Kidney epithelial cell (primary cell): ENCODE measurements at regions not wholly inside any gene's neighbourhood (a gene's known extent, or its start where the extent isn't known, plus 50 kb on each side); places are given as distances from the start of the nearest gene placed in this dataset.

Experiments
- DNase-seq: peaks from one replicate; pipeline ENCODE4 v3.0.0-alpha.2; 2010; ENCODE audit warnings: low read depth
- H3K27me3 ChIP-seq: 2 replicates; pipeline ENCODE4 v1.6.0; 2011; ENCODE audit warnings: low read length; ENCODE audit not compliant: control insufficient read depth, insufficient read depth
- H3K36me3 ChIP-seq: 2 replicates; pipeline ENCODE4 v1.5.1; 2011; ENCODE audit warnings: low read length; ENCODE audit not compliant: control insufficient read depth, insufficient read depth
- H3K4me3 ChIP-seq: 2 replicates; pipeline ENCODE4 v1.5.1; 2011; ENCODE audit warnings: low read depth, mild to moderate bottlenecking, control low read depth, low read length
- TF ChIP-seq, protein P1 (sequence below): IDR thresholded peaks from 2 replicates; pipeline ENCODE4 v1.5.1; 2011; ENCODE audit warnings: mild to moderate bottlenecking, moderate library complexity, low read length, control low read depth, inconsistent platforms; ENCODE audit not compliant: insufficient read depth, poor library complexity, severe bottlenecking

DNA sequence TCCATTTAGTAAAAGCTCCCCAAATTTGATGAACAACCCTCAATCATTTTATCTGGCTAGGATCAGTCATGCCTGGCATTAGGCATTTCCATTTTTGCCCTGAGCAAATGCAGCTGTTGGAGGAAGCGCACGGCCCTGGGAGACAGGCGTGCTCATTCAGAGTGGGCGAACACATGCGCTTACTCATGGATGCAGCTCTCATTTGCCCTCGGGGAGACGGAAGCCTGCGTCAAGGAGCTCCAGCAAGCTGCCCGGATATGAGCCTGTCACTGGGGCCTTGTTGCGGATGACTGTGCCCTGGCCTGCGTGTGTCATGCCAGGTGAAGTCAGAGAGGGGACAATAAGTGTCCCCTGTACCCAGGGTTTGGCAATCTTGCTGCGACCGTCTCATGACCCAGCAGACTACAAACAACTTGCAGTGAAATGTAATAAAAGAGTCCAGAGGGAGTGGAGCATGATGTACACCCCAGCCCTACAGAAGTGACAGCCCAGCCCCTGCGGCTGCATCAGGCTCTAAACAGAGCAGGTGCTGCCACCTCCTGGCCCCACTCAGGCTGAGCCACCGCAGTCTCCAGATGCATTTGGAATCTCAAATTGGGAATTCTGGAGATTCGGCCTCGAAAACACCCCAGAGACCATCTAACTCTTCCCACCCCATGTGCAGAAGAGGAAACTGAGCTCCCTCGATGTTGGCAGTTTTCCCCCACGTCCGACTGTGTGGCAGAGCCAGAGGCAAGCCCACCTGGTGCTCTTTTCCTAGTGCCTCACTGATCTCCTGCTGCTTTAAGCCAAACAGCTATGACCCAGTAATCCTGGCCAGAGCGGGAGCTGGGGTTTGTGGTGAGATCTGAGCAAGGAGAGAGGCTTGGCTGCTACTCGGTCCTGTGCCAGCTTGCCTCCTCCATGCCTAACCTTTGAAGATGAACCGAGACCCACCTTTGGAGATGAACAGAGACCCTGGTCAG lies 105.0 kb upstream of the ALK start:
- Histone ChIP-seq H3K27me3 (peaks cover 2% of the 10 kb centered on the region), H3K4me3 (no peak overlapping the region), H3K36me3 (no peaks in the 10 kb centered on the region)
- TF ChIP-seq, protein P1, sequence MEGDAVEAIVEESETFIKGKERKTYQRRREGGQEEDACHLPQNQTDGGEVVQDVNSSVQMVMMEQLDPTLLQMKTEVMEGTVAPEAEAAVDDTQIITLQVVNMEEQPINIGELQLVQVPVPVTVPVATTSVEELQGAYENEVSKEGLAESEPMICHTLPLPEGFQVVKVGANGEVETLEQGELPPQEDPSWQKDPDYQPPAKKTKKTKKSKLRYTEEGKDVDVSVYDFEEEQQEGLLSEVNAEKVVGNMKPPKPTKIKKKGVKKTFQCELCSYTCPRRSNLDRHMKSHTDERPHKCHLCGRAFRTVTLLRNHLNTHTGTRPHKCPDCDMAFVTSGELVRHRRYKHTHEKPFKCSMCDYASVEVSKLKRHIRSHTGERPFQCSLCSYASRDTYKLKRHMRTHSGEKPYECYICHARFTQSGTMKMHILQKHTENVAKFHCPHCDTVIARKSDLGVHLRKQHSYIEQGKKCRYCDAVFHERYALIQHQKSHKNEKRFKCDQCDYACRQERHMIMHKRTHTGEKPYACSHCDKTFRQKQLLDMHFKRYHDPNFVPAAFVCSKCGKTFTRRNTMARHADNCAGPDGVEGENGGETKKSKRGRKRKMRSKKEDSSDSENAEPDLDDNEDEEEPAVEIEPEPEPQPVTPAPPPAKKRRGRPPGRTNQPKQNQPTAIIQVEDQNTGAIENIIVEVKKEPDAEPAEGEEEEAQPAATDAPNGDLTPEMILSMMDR, result peak; percentile 88
- DNase-seq, result peak; percentile 68

- TF ChIP-seq, protein P1, result no peak
- H3K27me3 ChIP-seq, result peaks cover 2% of the 10 kb centered on the region
- no peak for DNase-seq
- H3K4me3 ChIP-seq, result no peak overlapping the region
- H3K36me3 ChIP-seq, result no peaks in the 10 kb centered on the region
Observed at GRCh38 chr2:30029804-30030203, 108.4 kb upstream of the ALK start.

- DNase-seq, result no peak
- no peak overlapping the region for H3K4me3 ChIP-seq
Observed at GRCh38 chr2:30030361-30030760, 109.0 kb upstream of the ALK start.

GRCh38 chr2:30031184-30031583 lies 109.8 kb upstream of the ALK start:
- H3K4me3 ChIP-seq, result no peak overlapping the region
- TF ChIP-seq, protein P1, result no peak
- peaks cover 2% of the 10 kb centered on the region for H3K27me3 ChIP-seq
- no peaks in the 10 kb centered on the region for H3K36me3 ChIP-seq
- no peak for DNase-seq

More at GRCh38 chr2:30030361-30030760, 109.0 kb upstream of the ALK start:
- TF ChIP-seq, protein P1, result no peak
- Histone ChIP-seq H3K27me3 (peaks cover 2% of the 10 kb centered on the region), H3K36me3 (no peaks in the 10 kb centered on the region)

DNA sequence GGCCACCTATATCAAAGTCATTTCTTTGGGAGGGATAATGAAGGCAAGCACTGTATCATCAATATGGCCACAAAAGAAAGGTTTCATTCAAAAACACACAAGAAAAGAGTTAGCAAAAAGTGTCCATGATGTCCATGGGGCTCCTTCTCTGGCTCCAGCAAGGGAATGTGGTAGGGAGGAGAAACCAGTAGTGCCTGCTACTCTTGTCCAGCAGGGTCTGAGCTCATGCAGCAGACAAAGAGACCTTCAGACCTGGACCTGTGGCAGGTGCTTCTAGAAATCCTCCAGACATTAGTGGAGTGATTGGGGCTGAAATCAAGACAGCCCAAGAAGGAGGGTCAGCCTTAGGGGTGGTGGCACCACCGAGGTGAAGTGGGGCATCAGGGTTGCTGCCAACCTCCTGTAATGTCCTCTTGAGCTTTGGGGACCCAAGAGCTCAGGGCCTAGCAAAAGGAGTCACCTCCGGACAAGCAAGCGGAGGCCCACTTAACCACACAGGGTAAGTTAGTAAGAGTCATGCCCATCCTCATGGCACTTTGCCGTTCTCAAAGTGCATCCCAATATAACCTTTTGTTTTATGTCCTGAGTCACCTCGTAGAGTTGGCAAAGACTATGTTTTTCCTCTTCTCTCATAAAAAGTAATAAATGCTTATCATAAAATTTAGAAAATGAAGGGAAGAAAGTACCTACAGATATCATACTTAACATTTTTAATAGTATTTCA lies 112.6 kb upstream of the YPEL5 start:
- Histone ChIP-seq H3K4me3 (no peak overlapping the region), H3K27me3 (no peaks in the 10 kb centered on the region), H3K36me3 (no peaks in the 10 kb centered on the region)
- no peak for DNase-seq
- TF ChIP-seq, protein P1, result no peak
